ENCODE measurements at regions not wholly inside any gene's neighbourhood (a gene's known extent, or its start where the extent isn't known, plus 50 kb on each side); places are given as distances from the start of the nearest gene placed in this dataset.
"Not testable (repeated sequence)": the region's sequence is repeated elsewhere in the genome, so short reads cannot be mapped to it uniquely, and the experiment has no call there.

DNA sequence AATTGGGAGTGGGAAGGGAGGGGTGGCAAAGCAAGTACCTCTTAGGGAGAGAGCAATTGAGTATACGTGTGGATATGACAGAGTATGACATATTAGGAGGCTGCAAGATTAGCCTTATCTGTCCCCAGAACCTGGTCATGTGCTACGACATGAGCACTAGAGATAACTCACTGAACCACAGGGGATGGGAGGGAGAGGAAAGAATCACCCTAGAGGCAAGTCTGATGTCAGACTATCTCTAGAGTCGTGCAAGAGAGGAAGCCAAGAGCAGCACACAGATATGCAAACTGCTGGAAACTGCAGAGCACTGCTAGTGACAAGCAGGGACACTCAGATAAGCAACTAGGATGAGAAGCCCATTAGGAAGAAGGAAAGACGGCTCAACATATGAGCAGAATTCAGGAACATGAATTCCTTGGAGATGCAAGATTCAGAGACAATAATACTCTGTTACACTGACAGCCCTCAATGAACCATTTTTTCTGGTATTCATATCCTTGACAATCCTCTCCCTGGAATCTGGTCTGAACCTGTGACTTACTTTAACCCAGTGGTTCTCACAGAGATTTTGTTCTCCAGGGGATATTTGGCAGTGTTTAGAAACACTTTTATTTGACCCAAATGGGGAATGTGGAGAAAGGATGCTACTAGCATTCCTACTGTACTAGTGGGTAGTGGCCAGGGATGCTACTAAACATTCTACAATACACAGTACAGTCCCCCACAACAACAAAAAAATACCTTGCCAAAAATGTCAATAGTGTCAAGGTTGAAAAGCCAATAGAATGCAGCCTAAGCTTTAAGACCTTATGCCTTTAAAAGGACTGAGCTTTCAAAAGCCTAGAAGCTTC is 84.0 kb upstream of the BMP2K start:
- DNase-seq, result no peak

- DNase-seq, result no peak
These were observed 83.4 kb upstream of the BMP2K start for GRCh38 chr4:78692822-78693170.

- no peak for DNase-seq
These were observed 82.2 kb upstream of the BMP2K start for GRCh38 chr4:78693777-78694456.

DNA sequence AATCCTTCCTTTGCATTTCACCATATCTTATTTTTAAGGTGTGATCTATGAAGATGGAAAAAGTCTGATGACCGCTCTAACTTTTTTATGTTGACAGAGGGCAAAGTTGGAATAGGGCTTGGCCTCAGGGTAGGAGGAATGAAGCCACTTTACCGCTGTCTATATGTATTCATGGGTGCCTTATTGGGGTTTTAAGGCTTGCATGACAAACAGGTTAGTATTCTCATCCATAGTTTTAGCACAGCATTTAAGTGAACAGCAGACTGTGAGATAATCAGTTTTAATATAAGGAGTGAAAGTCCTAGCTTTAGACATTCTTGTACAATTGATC is 81.7 kb upstream of the BMP2K start:
- DNase-seq, result no peak

GRCh38 chr4:78695910-78696309 is 80.2 kb upstream of the BMP2K start:
- no peak for DNase-seq

DNA sequence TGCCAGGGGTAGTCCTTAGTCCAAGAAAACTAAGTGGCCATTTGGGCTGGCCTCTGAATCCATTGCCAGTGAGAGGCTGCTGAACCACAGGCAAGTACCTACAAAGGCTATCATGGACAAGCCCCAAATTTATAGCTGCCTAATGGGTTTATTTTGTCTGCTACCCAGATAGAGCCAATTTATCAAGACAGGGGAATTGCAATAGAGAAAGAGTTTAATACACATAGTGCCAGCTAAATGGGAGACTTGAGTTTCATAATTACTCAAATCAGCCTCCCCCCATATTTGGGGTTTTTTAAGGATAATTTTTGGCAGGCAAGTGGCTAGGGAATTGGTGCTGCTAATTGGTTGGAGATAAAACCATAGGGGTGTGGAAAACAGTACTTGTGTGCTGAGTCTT is 73.1 kb upstream of the BMP2K start:
- DNase-seq, result no peak

- no peak for DNase-seq
These were observed 71.8 kb upstream of the BMP2K start for GRCh38 chr4:78704317-78704716.

DNA sequence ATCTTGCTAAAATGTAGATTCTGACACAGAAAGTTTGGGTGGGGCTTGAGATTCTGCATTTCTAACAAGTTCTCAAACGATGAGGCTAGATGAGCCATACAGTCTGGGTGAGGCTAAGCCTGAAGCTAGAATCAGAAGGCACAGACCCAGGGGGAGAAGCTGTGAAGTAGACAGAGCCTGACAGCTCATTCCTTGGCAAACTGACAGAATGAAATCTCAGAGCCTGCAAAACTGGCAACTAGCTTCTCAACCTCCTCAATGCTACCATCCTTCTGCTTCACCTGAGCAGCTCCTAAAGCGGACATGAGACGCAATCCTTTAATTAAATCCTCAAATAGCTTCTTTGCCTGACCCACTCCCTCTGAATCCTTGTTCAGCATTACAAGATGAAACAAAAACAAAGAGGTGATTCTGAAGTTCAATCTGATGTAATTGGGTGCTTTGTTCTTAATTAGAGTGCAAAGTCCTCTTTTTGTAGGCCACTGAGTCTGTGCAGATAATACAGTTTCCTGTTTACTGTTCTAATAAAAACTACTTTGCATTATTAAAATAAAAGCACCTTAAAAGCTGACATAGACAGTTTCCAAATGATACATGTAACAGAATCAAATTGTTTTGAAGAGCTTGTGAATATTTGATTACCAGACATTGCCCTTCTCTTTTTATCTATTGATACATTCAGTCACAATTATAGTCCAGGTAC is 71.0 kb upstream of the BMP2K start:
- no peak for DNase-seq

DNA sequence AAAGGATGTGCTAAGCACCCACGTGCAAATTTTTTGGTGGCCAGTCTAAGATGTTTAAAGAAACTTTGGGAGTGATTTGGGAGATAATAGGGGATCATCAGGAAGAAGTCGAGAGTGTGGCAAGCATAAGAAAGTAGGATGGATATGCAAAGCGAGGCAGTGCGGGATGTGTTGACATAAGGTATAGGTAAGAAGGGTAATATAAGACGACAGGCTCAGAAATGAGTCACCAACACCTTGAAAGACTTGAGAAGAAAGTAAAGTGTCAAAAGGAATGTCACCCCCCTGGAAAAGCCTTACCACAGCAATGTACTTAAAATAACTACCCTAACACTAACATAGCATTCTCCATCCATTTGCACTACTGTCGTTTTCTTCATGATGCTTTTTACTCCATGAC is 69.8 kb upstream of the BMP2K start:
- no peak for DNase-seq

GRCh38 chr4:78707268-78707667 is 68.9 kb upstream of the BMP2K start:
- DNase-seq, result no peak

DNA sequence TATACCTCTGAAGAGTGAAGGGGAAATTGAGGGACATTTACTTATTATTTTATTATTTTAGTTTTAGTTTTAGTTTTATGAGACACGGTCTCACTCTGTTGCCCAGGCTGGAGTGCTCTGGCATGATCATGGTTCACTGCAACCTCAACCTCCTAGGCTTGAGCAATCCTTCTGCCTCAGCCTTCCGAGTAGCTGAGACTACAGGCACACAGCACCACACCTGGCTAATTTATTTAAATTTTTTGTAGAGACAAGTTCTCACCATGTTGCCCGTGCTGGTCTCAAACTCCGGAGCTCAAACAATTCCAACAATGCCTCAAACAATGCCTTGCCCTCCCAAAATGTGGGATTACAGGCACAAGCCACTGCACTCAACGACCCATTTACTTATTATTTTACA is 68.4 kb upstream of the BMP2K start:
- DNase-seq, result no peak

GRCh38 chr4:78710536-78710935 is 65.6 kb upstream of the BMP2K start:
- no peak for DNase-seq

DNA sequence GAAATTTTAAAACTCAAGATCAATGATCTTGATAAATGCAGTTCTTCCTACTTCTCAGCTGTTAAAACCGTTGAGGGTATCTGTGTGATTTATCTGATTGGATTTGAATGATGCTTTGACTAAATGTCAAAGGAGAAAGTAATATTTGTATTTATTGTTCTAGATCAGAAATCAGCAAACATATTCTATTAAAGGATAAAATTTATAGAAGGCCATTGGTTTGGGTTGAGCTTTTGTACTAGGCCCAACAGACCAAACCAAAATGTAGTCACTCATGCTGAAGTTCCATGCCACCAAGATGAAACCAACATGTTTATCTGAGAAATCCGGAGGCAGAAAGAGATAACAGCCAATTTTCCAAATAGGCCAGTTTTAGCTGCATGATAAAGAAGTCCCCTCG is 64.5 kb upstream of the BMP2K start:
- DNase-seq, result no peak

DNA sequence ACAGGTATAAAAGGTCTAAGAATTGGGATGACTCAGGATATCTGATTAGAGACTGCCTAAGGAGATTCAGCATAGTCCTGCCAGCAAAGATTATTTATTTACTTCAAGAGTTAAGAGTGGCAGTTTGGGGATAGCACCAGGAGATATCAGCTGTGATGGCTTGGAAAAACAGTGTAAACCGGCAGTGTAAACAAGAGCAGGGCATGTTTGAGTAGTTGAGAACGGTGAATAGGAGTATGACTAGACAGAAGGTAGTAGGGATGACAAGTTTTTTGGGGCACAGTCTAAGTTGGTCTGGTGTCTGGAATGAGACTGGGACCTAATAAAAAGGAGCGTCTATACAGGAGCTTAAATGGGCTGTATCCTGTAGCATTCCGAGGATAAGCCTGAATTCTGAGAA is 61.6 kb upstream of the BMP2K start:
- DNase-seq, result not testable (repeated sequence)

DNA sequence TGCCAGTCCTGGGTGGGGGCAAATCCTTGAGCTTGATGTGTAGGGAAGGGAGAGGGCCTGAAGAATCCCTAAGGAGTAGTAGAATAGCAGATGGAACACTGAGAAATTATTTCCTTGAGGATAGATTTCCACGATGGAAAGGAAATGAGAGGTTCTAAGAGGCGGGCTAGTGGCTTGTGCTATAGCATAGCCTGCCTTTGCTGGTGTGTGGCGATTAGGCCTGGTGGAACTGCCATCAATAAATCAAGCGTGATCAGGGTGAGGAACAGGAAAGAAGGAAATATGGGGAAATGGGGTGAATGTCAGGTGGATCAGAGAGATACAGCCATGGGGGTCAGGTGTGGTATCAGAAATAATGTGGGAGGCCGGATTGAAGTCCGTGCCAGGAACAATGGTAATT is 60.8 kb upstream of the BMP2K start:
- not testable (repeated sequence) for DNase-seq

DNA sequence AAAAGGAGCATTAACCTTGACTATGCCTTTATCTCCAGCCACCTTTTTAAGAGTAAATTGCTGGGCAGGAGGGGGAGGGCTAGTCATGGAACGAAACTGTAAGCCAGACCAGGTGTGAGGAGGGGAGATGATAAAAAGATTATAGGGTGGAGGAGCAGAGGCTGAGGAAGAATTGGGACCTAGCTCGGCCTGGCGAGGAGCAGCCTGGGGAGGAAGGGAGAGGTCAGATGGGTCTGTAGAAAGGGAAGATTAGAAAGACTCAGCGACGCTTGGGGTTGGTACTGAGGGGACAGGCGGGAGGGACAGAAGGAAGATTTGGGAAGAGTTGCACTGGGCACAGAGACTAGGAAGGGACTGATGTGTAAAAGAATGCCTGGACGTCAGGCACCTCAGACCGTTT is 58.4 kb upstream of the BMP2K start:
- not testable (repeated sequence) for DNase-seq

- DNase-seq, result no peak
These were observed 55.9 kb upstream of the BMP2K start for GRCh38 chr4:78720204-78720603.

DNA sequence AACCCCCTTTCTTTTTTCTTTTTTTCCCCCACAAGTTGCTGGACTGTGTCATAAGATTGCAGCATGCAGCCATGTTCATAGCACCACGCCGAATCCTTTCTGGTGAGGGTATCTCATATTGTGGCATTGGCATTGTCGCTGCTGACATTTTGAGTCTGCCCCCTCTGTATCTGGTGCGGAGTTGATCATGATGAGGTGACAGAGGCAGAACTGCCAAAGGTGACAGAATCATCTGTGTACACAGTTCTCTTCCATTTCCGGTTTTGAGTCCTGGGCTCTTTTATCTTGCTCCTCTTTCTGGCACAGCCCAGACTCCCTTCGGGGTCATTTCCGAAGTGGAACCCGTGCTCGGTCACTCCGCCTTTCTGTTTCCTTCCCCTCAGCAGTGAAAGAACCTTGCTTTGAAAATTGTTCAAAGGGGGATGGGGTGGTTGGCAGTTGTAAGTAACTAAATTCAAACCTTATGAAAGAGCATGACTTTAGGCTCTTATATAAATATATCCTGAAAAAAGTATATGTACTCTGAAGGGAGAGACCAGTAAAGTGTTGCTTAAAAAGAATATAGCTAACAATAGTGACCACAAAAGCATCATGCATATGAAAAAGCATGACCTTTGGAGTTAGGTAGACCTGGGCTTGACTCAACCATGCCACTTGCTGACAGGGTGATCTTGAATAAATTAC is 55.0 kb upstream of the BMP2K start:
- peak; percentile 11 for DNase-seq

DNA sequence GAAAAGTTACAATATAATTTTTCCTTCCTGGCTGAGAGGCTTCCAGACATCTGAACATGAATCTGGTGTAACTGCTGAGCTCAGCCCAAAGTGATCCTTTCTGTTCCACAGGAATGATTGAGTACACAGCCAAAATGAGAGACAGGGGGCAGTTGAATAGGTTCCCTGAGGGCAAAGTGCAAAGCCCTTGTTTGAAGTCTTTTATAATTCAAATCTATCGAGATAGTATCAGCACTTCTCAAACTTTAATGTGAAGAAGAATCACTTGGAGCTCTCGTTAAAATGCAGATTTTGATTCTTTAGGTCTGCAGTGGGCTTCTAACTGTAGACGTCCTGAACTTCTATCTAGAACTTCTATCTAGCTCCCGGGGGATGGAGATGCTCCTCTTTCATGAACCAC is 54.4 kb upstream of the BMP2K start:
- no peak for DNase-seq

DNA sequence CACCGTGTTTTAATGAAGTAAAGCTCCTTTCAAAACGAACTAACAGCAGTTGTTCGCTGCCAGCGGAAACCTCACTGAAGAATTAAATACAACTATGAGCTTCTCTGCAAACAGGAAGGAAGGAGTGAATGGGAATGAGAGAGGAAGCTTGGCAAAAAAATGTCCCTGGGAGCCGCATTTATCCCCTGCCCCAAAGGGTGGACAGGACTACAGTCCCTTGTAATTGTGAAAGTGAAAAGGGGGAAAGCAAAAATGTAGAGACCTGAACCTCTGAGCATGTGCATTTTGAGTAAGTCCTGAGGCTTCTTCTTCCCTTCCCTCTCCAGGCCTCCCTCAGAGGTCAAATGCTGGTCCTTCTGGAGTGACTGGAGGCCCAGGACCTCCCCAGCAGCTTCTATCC is 53.8 kb upstream of the BMP2K start:
- no peak for DNase-seq

DNA sequence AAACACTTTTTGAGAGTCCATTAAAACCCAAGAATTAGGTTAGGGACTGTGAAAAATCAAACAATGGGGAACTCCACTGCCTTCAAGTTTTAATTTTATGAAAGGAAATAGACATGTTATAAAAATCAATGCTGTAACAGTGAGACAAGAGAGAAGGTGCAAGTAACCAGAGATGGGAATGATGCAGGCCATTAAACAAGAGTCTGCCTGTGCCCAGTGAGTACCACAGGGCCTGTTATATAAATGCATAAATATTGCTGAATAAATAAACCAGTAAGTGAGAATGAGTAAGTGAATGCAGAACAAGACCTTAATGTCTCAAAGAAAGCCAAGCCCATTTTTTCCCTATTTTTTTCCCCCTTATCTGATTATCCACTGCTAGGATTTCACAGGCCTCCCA is 53.3 kb upstream of the BMP2K start:
- no peak for DNase-seq

All from tongue (tissue), 1 donor.